ENCODE measurements at regions not wholly inside any gene's neighbourhood (a gene's known extent, or its start where the extent isn't known, plus 50 kb on each side); places are given as distances from the start of the nearest gene placed in this dataset.

GRCh38 chr2:19435815-19436214, 77.4 kb upstream of the OSR1 start:
- TF ChIP-seq SUZ12 (IDR thresholded peaks at IDR 0.05): no peak
- TF ChIP-seq FOXM1 (IDR thresholded peaks at IDR 0.05; ENCODE audit: borderline replicate concordance): no peak
- no peak for TF ChIP-seq SP1 (IDR thresholded peaks at IDR 0.05)
- TF ChIP-seq FOXK2 (IDR thresholded peaks at IDR 0.05): no peak
